B cell (primary cell): ENCODE measurements at regions not wholly inside any gene's neighbourhood (a gene's known extent, or its start where the extent isn't known, plus 50 kb on each side); places are given as distances from the start of the nearest gene placed in this dataset.

Source experiments
- ATAC-seq: fragments of 200-7000 bp; cut with Tn5 transposase; one replicate; pipeline ENCODE4 v1.10.0; 2021; ENCODE audit warnings: low read depth, mild to moderate bottlenecking, moderate number of reproducible peaks, moderate library complexity
- CTCF ChIA-PET: fragments of 350-600 bp; sonication (Branson Sonifier 250); formaldehyde crosslinking; loops from one replicate; lab custom pipeline; 2021; ENCODE audit warnings: antibody characterized with exemption, inconsistent platforms; lab: Charles Lee
- POLR2A ChIA-PET: fragments of 350-600 bp; sonication (Branson Sonifier 250); formaldehyde crosslinking; loops from one replicate; lab custom pipeline; 2021; ENCODE audit warnings: antibody characterized with exemption; lab: Charles Lee
- DNase-seq: peaks from one replicate; pipeline ENCODE4 v3.0.0; 2013
- H2AFZ ChIP-seq: 2 replicates; pipeline ENCODE4 v1.6.1; 2012; ENCODE audit warnings: mild to moderate bottlenecking, low read depth, low read length; ENCODE audit not compliant: insufficient read depth, poor library complexity, severe bottlenecking
- H3K27ac ChIP-seq, 2 donors: 1 replicate in 1 of 2; 2 replicates in 1 of 2; pipeline ENCODE4 v1.5.1; 2012 to 2013; ENCODE audit warnings: low read length in 2 of 2, mild to moderate bottlenecking in 2 of 2, moderate library complexity in 1 of 2
- H3K27me3 ChIP-seq, 4 experiments: fragments of 200-600 bp in 1 of 4; sonication (generic) in 1 of 4; replicated peaks in 1 of 4; 1 replicate in 2 of 4; 2 replicates in 2 of 4; pipeline versions ENCODE4 v1.6.1 to v1.7.0; 2013 to 2016; ENCODE audit warnings: low read length in 3 of 4, mild to moderate bottlenecking in 2 of 4, mixed read lengths in 1 of 4, moderate library complexity in 1 of 4; ENCODE audit not compliant: insufficient read depth in 4 of 4, control insufficient read depth in 3 of 4; ENCODE audit errors: control extremely low read depth in 1 of 4
- H3K36me3 ChIP-seq, 2 experiments: replicated peaks in 1 of 2; 1 replicate in 1 of 2; 2 replicates in 1 of 2; pipeline versions ENCODE4 v1.6.1 to v1.7.1; 2013; ENCODE audit warnings: low read length in 1 of 2; ENCODE audit not compliant: insufficient read depth in 2 of 2, control insufficient read depth in 1 of 2; ENCODE audit errors: control extremely low read depth in 1 of 2, extremely low read depth in 1 of 2
- H3K4me1 ChIP-seq, 2 donors: fragments of 200-600 bp in 1 of 2; sonication (generic) in 1 of 2; 1 replicate in 1 of 2; 2 replicates in 1 of 2; pipeline versions ENCODE4 v1.5.1 to v1.6.1; 2013 to 2017; ENCODE audit warnings: low read length in 2 of 2; ENCODE audit not compliant: control insufficient read depth in 2 of 2, insufficient read depth in 2 of 2
- H3K4me2 ChIP-seq: replicated peaks from 2 replicates; pipeline ENCODE3; 2012; ENCODE audit warnings: mild to moderate bottlenecking, low read depth, low read length; ENCODE audit not compliant: poor library complexity, severe bottlenecking
- H3K4me3 ChIP-seq, 5 experiments: fragments of 200-600 bp in 1 of 5; sonication (generic) in 1 of 5; 1 replicate in 3 of 5; 2 replicates in 2 of 5; pipeline versions ENCODE4 v1.5.1 to v1.7.0; 2011 to 2016; ENCODE audit warnings: low read length in 4 of 5, mild to moderate bottlenecking in 4 of 5, low read depth in 2 of 5, control low read depth in 1 of 5, moderate library complexity in 1 of 5; ENCODE audit not compliant: insufficient read depth in 1 of 5; ENCODE audit errors: control extremely low read depth in 1 of 5, extremely low read depth in 1 of 5
- H3K79me2 ChIP-seq: fragments of 200-600 bp; sonication (generic); one replicate; pipeline ENCODE4 v1.6.0; 2016; ENCODE audit warnings: low read length; ENCODE audit not compliant: control insufficient read depth, insufficient read depth
- H3K9ac ChIP-seq: fragments of 200-600 bp; sonication (generic); 2 replicates; pipeline ENCODE4 v1.6.1; 2017; ENCODE audit warnings: mild to moderate bottlenecking, low read length, moderate library complexity
- H3K9me3 ChIP-seq, 3 donors: one replicate each; pipeline versions ENCODE4 v1.6.1 to v1.7.1; 2013; ENCODE audit warnings: low read length in 2 of 3; ENCODE audit not compliant: control insufficient read depth in 2 of 3, insufficient read depth in 1 of 3; ENCODE audit errors: control extremely low read depth in 1 of 3
- H4K20me1 ChIP-seq: 2 replicates; pipeline ENCODE4 v1.6.0; 2012; ENCODE audit warnings: mild to moderate bottlenecking, low read length; ENCODE audit not compliant: insufficient read depth, control insufficient read depth, poor library complexity, severe bottlenecking
- H3K27ac Mint-ChIP-seq: one replicate; pipeline ENCODE4 v1.8.0; 2021; ENCODE audit warnings: mixed read lengths
- H3K27me3 Mint-ChIP-seq: one replicate; pipeline ENCODE4 v1.8.0; 2021; ENCODE audit warnings: mixed read lengths
- H3K4me1 Mint-ChIP-seq: one replicate; pipeline ENCODE4 v1.8.0; 2021; ENCODE audit warnings: mixed read lengths
- H3K4me3 Mint-ChIP-seq: one replicate; pipeline ENCODE4 v1.8.0; 2021; ENCODE audit warnings: mixed read lengths
- H3K9me3 Mint-ChIP-seq: one replicate; pipeline ENCODE4 v1.8.0; 2022; ENCODE audit warnings: mixed read lengths; ENCODE audit not compliant: insufficient read depth
- EZH2 ChIP-seq: IDR thresholded peaks from 2 replicates; pipeline ENCODE4 v1.6.1; 2012; ENCODE audit warnings: borderline replicate concordance, low read depth, mild to moderate bottlenecking, moderate library complexity, low read length; ENCODE audit not compliant: insufficient read depth, poor library complexity, severe bottlenecking
- WGBS: methylation state at CpG from one replicate; pipeline ENCODE4 v1.1.5; 2013; ENCODE audit warnings: missing lambda C conversion rate; ENCODE audit not compliant: insufficient coverage; 5-methylcytosine and 5-hydroxymethylcytosine counted together
- intact Hi-C: fragments of 100-400 bp; cut with micrococcal nuclease; formaldehyde crosslinking; loops from one replicate; pipeline ENCODE4 v1.10.0; 2022
- TF ChIP-seq, protein P1 (sequence below): fragments of 200-600 bp; IDR thresholded peaks from one replicate; pipeline ENCODE4 v1.8.0; 2022; ENCODE audit warnings: antibody characterized with exemption, mild to moderate bottlenecking

DNA sequence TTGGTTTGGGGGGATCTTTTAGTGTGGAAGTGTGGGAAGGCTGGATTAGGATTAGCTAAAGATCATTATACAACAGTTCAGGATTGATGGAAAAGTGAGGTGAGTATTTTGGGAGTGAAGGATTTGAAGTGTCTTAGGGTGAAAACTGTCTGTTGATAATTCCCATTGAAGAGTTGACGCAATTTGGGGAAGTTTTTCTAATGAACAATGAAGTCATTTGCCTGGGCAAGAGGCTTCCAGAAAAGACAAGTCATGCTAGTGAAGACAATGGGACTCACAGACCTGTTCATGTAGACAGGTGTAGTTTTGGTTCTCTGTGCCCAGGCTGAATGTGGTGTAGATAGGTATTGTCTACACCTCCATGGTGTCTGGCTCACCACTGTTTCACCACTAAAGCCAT lies 194.3 kb upstream of the GPR26 start:
- ChIA-PET POLR2A (no interaction called here), CTCF (no interaction called here)
- H3K9me3 Mint-ChIP-seq: no peaks in the 10 kb centered on the region

DNA sequence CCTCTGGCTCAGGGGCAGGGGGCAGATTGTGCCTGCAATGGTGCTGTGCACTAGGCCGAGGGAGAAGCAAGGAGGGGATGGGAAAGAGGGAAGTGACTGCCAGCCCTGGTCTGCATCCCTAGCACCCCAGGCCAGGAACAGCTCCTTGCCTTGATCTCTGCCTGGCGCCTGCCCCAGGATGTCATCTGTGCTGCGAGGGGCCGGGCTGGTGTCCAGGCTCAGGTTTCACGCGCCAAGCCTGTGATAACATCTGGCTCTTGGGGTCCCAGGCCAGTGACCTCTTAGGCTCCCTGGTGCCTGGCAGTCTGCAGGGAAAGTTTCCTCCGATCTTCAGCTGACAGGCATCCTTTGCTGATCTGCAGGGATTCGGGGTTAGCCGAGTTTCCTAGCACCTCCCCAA lies 193.5 kb upstream of the GPR26 start:
- 14% methylated on average over 9 of the region's 9 CpGs for WGBS
- CTCF ChIA-PET: no interaction called here
- TF ChIP-seq, protein P1, sequence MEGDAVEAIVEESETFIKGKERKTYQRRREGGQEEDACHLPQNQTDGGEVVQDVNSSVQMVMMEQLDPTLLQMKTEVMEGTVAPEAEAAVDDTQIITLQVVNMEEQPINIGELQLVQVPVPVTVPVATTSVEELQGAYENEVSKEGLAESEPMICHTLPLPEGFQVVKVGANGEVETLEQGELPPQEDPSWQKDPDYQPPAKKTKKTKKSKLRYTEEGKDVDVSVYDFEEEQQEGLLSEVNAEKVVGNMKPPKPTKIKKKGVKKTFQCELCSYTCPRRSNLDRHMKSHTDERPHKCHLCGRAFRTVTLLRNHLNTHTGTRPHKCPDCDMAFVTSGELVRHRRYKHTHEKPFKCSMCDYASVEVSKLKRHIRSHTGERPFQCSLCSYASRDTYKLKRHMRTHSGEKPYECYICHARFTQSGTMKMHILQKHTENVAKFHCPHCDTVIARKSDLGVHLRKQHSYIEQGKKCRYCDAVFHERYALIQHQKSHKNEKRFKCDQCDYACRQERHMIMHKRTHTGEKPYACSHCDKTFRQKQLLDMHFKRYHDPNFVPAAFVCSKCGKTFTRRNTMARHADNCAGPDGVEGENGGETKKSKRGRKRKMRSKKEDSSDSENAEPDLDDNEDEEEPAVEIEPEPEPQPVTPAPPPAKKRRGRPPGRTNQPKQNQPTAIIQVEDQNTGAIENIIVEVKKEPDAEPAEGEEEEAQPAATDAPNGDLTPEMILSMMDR: no peak
- TF ChIP-seq EZH2: no peak

More for the DNA sequence above, 194.3 kb upstream of the GPR26 start:
- no peaks in the 10 kb centered on the region for H3K9me3 ChIP-seq
- H3K4me2 ChIP-seq: no peak overlapping the region
- WGBS: 95% methylated on average over 1 of the region's 1 CpG
- no peaks in the 10 kb centered on the region for H3K36me3 ChIP-seq
- no peaks in the 10 kb centered on the region for H3K4me1 ChIP-seq
- intact Hi-C loops: no loop called here
- no peaks in the 10 kb centered on the region for H3K79me2 ChIP-seq
- no peak overlapping the region for H3K27ac Mint-ChIP-seq
- H3K9ac ChIP-seq: no peak overlapping the region
- H4K20me1 ChIP-seq: no peaks in the 10 kb centered on the region
- H3K27me3 Mint-ChIP-seq: peaks cover 8% of the 10 kb centered on the region
- TF ChIP-seq, protein P1: no peak
- TF ChIP-seq EZH2: no peak
- no peak overlapping the region for H3K27ac ChIP-seq
- H3K4me3 Mint-ChIP-seq: no peak overlapping the region
- no peak for ATAC-seq
- H3K4me3 ChIP-seq: no peak overlapping the region
- no peak overlapping the region for H2AFZ ChIP-seq
- no peaks in the 10 kb centered on the region for H3K4me1 Mint-ChIP-seq
- H3K27me3 ChIP-seq: no peaks in the 10 kb centered on the region
- no peak for DNase-seq

More for the DNA sequence above, 193.5 kb upstream of the GPR26 start:
- Histone ChIP-seq H3K27ac (no peak overlapping the region), H3K4me1 (no peaks in the 10 kb centered on the region), H3K9me3 (no peaks in the 10 kb centered on the region), H3K27me3 (no peaks in the 10 kb centered on the region), H4K20me1 (no peaks in the 10 kb centered on the region), H3K4me3 (no peak overlapping the region), H2AFZ (no peak overlapping the region), H3K4me2 (no peak overlapping the region), H3K9ac (no peak overlapping the region), H3K36me3 (no peaks in the 10 kb centered on the region), H3K79me2 (no peaks in the 10 kb centered on the region)
- DNase-seq (no peak), ATAC-seq (no peak)
- Mint-ChIP-seq H3K27ac (no peak overlapping the region), H3K9me3 (no peaks in the 10 kb centered on the region), H3K4me3 (no peak overlapping the region), H3K4me1 (no peaks in the 10 kb centered on the region), H3K27me3 (peaks cover 8% of the 10 kb centered on the region)
- POLR2A ChIA-PET: no interaction called here
- intact Hi-C loops: no loop called here
